OCI-LY3 (cell line): ENCODE measurements at regions not wholly inside any gene's neighbourhood (a gene's known extent, or its start where the extent isn't known, plus 50 kb on each side); places are given as distances from the start of the nearest gene placed in this dataset.

Experiments
- EZH2phosphoT487 ChIP-seq: fragments of 200-600 bp; shearing (Covaris generic); IDR thresholded peaks from 2 replicates; pipeline ENCODE4 v1.6.1; 2018; ENCODE audit warnings: antibody characterized with exemption, mixed run types, low read depth
- TF ChIP-seq, protein P1 (sequence below): fragments of 200-600, 300-600 bp; sonication (generic); IDR thresholded peaks from 2 replicates; pipeline ENCODE4 v1.5.1; 2014; ENCODE audit warnings: antibody characterized with exemption, low read length, low read depth

DNA sequence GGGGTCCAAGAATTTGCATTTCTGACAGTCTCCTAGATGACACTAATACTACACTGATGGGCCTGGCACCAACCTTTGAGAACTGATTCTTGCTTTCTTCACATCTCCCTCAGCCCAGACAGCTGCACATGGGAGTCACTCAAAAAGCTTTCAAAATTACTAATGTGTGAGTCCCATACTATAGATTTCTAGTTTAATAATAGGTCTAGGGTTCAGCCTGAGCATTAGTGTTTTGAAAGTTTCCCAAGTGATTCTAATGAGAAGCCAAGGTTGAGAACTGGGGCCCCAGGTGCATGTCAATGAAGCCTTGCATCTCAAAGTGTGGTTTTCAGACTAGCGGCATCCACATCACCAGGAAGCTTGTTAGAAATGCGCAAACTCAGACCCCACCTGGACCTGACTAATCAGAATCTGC, 159.9 kb upstream of the CMC1 start:
- no peak for TF ChIP-seq EZH2phosphoT487
- TF ChIP-seq, protein P1, sequence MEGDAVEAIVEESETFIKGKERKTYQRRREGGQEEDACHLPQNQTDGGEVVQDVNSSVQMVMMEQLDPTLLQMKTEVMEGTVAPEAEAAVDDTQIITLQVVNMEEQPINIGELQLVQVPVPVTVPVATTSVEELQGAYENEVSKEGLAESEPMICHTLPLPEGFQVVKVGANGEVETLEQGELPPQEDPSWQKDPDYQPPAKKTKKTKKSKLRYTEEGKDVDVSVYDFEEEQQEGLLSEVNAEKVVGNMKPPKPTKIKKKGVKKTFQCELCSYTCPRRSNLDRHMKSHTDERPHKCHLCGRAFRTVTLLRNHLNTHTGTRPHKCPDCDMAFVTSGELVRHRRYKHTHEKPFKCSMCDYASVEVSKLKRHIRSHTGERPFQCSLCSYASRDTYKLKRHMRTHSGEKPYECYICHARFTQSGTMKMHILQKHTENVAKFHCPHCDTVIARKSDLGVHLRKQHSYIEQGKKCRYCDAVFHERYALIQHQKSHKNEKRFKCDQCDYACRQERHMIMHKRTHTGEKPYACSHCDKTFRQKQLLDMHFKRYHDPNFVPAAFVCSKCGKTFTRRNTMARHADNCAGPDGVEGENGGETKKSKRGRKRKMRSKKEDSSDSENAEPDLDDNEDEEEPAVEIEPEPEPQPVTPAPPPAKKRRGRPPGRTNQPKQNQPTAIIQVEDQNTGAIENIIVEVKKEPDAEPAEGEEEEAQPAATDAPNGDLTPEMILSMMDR: no peak
